ENCODE measurements at regions not wholly inside any gene's neighbourhood (a gene's known extent, or its start where the extent isn't known, plus 50 kb on each side); places are given as distances from the start of the nearest gene placed in this dataset.

- Histone ChIP-seq H2AFZ (ENCODE audit: low read length) (no peak overlapping the region), H3K4me1 (ENCODE audit: low read length) (no peaks in the 10 kb centered on the region), H3K79me2 (ENCODE audit: low read length) (no peaks in the 10 kb centered on the region), H3K9me2 (replicated peaks; ENCODE audit: insufficient read depth, low read length) (no peaks in the 10 kb centered on the region), H3K9me3 (replicated peaks; ENCODE audit: insufficient read depth, low read length) (no peaks in the 10 kb centered on the region), H3K4me2 (ENCODE audit: low read depth, low read length) (no peak overlapping the region), H4K20me1 (ENCODE audit: insufficient read depth, low read length) (no peaks in the 10 kb centered on the region), H3K36me3 (replicated peaks; ENCODE audit: insufficient read depth, low read length) (no peaks in the 10 kb centered on the region), H3K27me3 (replicated peaks; ENCODE audit: insufficient read depth, low read length) (no peaks in the 10 kb centered on the region), H3F3A (ENCODE audit: insufficient read depth, low read length) (no peaks in the 10 kb centered on the region), H3K4me3 (ENCODE audit: low read length) (no peak overlapping the region), H3K27ac (ENCODE audit: low read length) (no peak overlapping the region), H3K9ac (ENCODE audit: low read length) (no peak overlapping the region)
- TF ChIP-seq CTCF (IDR thresholded peaks at IDR 0.05; ENCODE audit: low read length), result no peak
- TF ChIP-seq EZH2 (optimal IDR thresholded peaks at IDR 0.05; ENCODE audit: low read depth, low read length), result no peak
- no peak for TF ChIP-seq EZH2phosphoT487 (IDR thresholded peaks at IDR 0.05; ENCODE audit: low read length)
- no peak for DNase-seq
Measured at GRCh38 chr1:232252546-232253118, 377.3 kb downstream of the SIPA1L2 start.

- no peak for DNase-seq
- H3K9ac ChIP-seq (ENCODE audit: low read length), result no peak overlapping the region
Measured at GRCh38 chr1:232250838-232251237, 379.1 kb downstream of the SIPA1L2 start.

GRCh38 chr1:232249861-232250777 is 379.8 kb downstream of the SIPA1L2 start:
- no peak overlapping the region for H3K9ac ChIP-seq (ENCODE audit: low read length)
- no peak for TF ChIP-seq EZH2phosphoT487 (IDR thresholded peaks at IDR 0.05; ENCODE audit: low read length)
- no peak for TF ChIP-seq CTCF (IDR thresholded peaks at IDR 0.05; ENCODE audit: low read length)
- no peak for TF ChIP-seq EZH2 (optimal IDR thresholded peaks at IDR 0.05; ENCODE audit: low read depth, low read length)
- no peaks in the 10 kb centered on the region for H3K36me3 ChIP-seq (replicated peaks; ENCODE audit: insufficient read depth, low read length)
- no peaks in the 10 kb centered on the region for H3K27me3 ChIP-seq (replicated peaks; ENCODE audit: insufficient read depth, low read length)
- no peak overlapping the region for H3K4me2 ChIP-seq (ENCODE audit: low read depth, low read length)
- no peaks in the 10 kb centered on the region for H3K79me2 ChIP-seq (ENCODE audit: low read length)
- no peaks in the 10 kb centered on the region for H3K9me2 ChIP-seq (replicated peaks; ENCODE audit: insufficient read depth, low read length)
- H3F3A ChIP-seq (ENCODE audit: insufficient read depth, low read length), result no peaks in the 10 kb centered on the region
- no peak overlapping the region for H3K4me3 ChIP-seq (ENCODE audit: low read length)
- no peaks in the 10 kb centered on the region for H4K20me1 ChIP-seq (ENCODE audit: insufficient read depth, low read length)
- H3K27ac ChIP-seq (ENCODE audit: low read length), result no peak overlapping the region
- no peaks in the 10 kb centered on the region for H3K4me1 ChIP-seq (ENCODE audit: low read length)
- H2AFZ ChIP-seq (ENCODE audit: low read length), result no peak overlapping the region
- no peak for DNase-seq
- no peaks in the 10 kb centered on the region for H3K9me3 ChIP-seq (replicated peaks; ENCODE audit: insufficient read depth, low read length)

More at GRCh38 chr1:232250838-232251237, 379.1 kb downstream of the SIPA1L2 start:
- no peak overlapping the region for H3K27ac ChIP-seq (ENCODE audit: low read length)
- no peaks in the 10 kb centered on the region for H3F3A ChIP-seq (ENCODE audit: insufficient read depth, low read length)
- no peaks in the 10 kb centered on the region for H3K36me3 ChIP-seq (replicated peaks; ENCODE audit: insufficient read depth, low read length)
- no peaks in the 10 kb centered on the region for H3K9me2 ChIP-seq (replicated peaks; ENCODE audit: insufficient read depth, low read length)
- H3K79me2 ChIP-seq (ENCODE audit: low read length), result no peaks in the 10 kb centered on the region
- H3K4me1 ChIP-seq (ENCODE audit: low read length), result no peaks in the 10 kb centered on the region
- H3K4me2 ChIP-seq (ENCODE audit: low read depth, low read length), result no peak overlapping the region
- H4K20me1 ChIP-seq (ENCODE audit: insufficient read depth, low read length), result no peaks in the 10 kb centered on the region
- no peaks in the 10 kb centered on the region for H3K27me3 ChIP-seq (replicated peaks; ENCODE audit: insufficient read depth, low read length)
- no peak overlapping the region for H2AFZ ChIP-seq (ENCODE audit: low read length)
- H3K4me3 ChIP-seq (ENCODE audit: low read length), result no peak overlapping the region
- TF ChIP-seq EZH2phosphoT487 (IDR thresholded peaks at IDR 0.05; ENCODE audit: low read length) (no peak), EZH2 (optimal IDR thresholded peaks at IDR 0.05; ENCODE audit: low read depth, low read length) (no peak), CTCF (IDR thresholded peaks at IDR 0.05; ENCODE audit: low read length) (no peak)
- H3K9me3 ChIP-seq (replicated peaks; ENCODE audit: insufficient read depth, low read length), result no peaks in the 10 kb centered on the region
